Ovary (tissue), 7 donors: ENCODE measurements at regions not wholly inside any gene's neighbourhood (a gene's known extent, or its start where the extent isn't known, plus 50 kb on each side); places are given as distances from the start of the nearest gene placed in this dataset.

Source experiments
- DNase-seq, 5 donors: peaks; one replicate each; pipeline ENCODE4 v3.0.0-alpha.2; 2019 to 2020
- H3K27ac ChIP-seq, 2 donors: fragments of 200-600 bp; one replicate each; pipeline versions ENCODE4 v1.5.1 to v1.8.0; 2019 to 2022
- H3K27me3 ChIP-seq: fragments of 200-600 bp; one replicate; pipeline ENCODE4 v1.8.0; 2022
- H3K36me3 ChIP-seq: fragments of 200-600 bp; sonication (generic); one replicate; pipeline ENCODE4 v1.5.1; 2019
- H3K4me1 ChIP-seq: one replicate; pipeline ENCODE4 v1.8.1; 2013; ENCODE audit warnings: mild to moderate bottlenecking, moderate library complexity; ENCODE audit not compliant: insufficient read depth
- H3K4me3 ChIP-seq: fragments of 200-600 bp; sonication (generic); one replicate; pipeline ENCODE4 v1.5.1; 2017
- H3K9me3 ChIP-seq, 2 donors: fragments of 200-600 bp in 1 of 2; sonication (generic) in 1 of 2; one replicate each; pipeline versions ENCODE4 v1.5.1 to v1.8.1; 2013 to 2019; ENCODE audit warnings: mild to moderate bottlenecking in 1 of 2, moderate library complexity in 1 of 2
- CTCF ChIP-seq, 3 donors: fragments of 450-650 bp in 2 of 3; fragments of 200-600 bp in 1 of 3; IDR thresholded peaks; one replicate each; pipeline versions ENCODE4 v1.5.1 to v1.8.0; 2016 to 2022; ENCODE audit warnings: antibody characterized with exemption in 3 of 3, mild to moderate bottlenecking in 1 of 3
- EP300 ChIP-seq: sonication (generic); formaldehyde crosslinking; IDR thresholded peaks from one replicate; pipeline ENCODE4 v1.6.1; 2017; ENCODE audit warnings: antibody characterized with exemption
- POLR2A ChIP-seq: fragments of 450-650 bp; IDR thresholded peaks from one replicate; pipeline ENCODE4 v1.6.1; 2017; ENCODE audit warnings: antibody characterized with exemption, mild to moderate bottlenecking, moderate library complexity
- WGBS, 3 donors: extraction: QIAGEN DNeasy Blood & Tissue Kit in 1 of 3; methylation state at CpG; one replicate each; pipeline versions ENCODE4 v1.1.5 to v1.1.7; 2013 to 2017; 5-methylcytosine and 5-hydroxymethylcytosine counted together
- intact Hi-C, 4 donors: fragments of 100-400 bp; cut with DNase I; formaldehyde crosslinking; loops; one replicate each; pipeline versions ENCODE4 v1.11.0 to v1.15.1; 2022 to 2023
- donor health status: DM: no; HTN: no; CAD: no; lungs with moderate emphysema.
- donor health status: DM: no; HTN: no; CAD: no.
- donor health status: Bipolar disorder and iron deficiency.
- donor health status: DM: no; HTN: no; CAD: no.
- donor health status: DM: yes; HTN: yes; CAD: no.

- intact Hi-C loops: no loop called here
- H3K36me3 ChIP-seq: no peaks in the 10 kb centered on the region
- H3K4me3 ChIP-seq: no peak overlapping the region
- H3K9me3 ChIP-seq: no peaks in the 10 kb centered on the region
- 33 to 46% (median 34%) methylated on average over 9 of the region's 9 CpGs for WGBS, 3 donors
- no peak overlapping the region for H3K27ac ChIP-seq
- no peaks in the 10 kb centered on the region for H3K27me3 ChIP-seq
- H3K4me1 ChIP-seq: peaks cover 1% of the 10 kb centered on the region
- TF ChIP-seq CTCF (IDR thresholded peaks at IDR 0.05): no peak
- no peak for TF ChIP-seq EP300
- no peak for TF ChIP-seq POLR2A
- no peak for DNase-seq
Measured at GRCh38 chr1:94602316-94602715, 60.8 kb upstream of the F3 start.

GRCh38 chr1:94600556-94600955, 59.0 kb upstream of the F3 start:
- intact Hi-C loops: no loop called here
- Histone ChIP-seq H3K4me3 (no peak overlapping the region), H3K27me3 (no peaks in the 10 kb centered on the region), H3K4me1 (peaks cover 1% of the 10 kb centered on the region), H3K9me3 (no peaks in the 10 kb centered on the region), H3K36me3 (no peaks in the 10 kb centered on the region), H3K27ac (no peak overlapping the region)
- DNase-seq: no peak
- WGBS, 3 donors: 77 to 79% (median 77%) methylated on average over 2 of the region's 2 CpGs
- no peak for TF ChIP-seq EP300

GRCh38 chr1:94599095-94599813, 57.7 kb upstream of the F3 start:
- DNase-seq: peak; percentile 37 to 73 (median 67)
- H3K27ac ChIP-seq: no peak overlapping the region
- WGBS, 3 donors: 66 to 76% (median 69%) methylated on average over 11 of the region's 11 CpGs
- H3K4me1 ChIP-seq: peaks cover 1% of the 10 kb centered on the region
- H3K27me3 ChIP-seq: no peaks in the 10 kb centered on the region
- no peaks in the 10 kb centered on the region for H3K9me3 ChIP-seq
- no peaks in the 10 kb centered on the region for H3K36me3 ChIP-seq
- TF ChIP-seq CTCF (IDR thresholded peaks at IDR 0.05): peak in 1 of 3 donors; percentile 47
- no peak for TF ChIP-seq POLR2A
- intact Hi-C loops: loop anchor here in 2 of 4 donors (5.0 kb wide), 3 partner anchors 62 to 203 kb away; no protein-coding TSS in a partner anchor
- no peak overlapping the region for H3K4me3 ChIP-seq

GRCh38 chr1:94597701-94598100, 56.1 kb upstream of the F3 start:
- Histone ChIP-seq H3K27ac (no peak overlapping the region), H3K4me3 (no peak overlapping the region), H3K4me1 (peaks cover 1% of the 10 kb centered on the region), H3K36me3 (no peaks in the 10 kb centered on the region), H3K9me3 (no peaks in the 10 kb centered on the region), H3K27me3 (no peaks in the 10 kb centered on the region)
- DNase-seq: no peak
- WGBS, 3 donors: 73 to 97% (median 94%) methylated on average over 3 of the region's 3 CpGs
- TF ChIP-seq EP300 (no peak), POLR2A (no peak), CTCF (IDR thresholded peaks at IDR 0.05) (no peak)
- intact Hi-C loops: loop anchor here in 2 of 4 donors (5.0 kb wide), 3 partner anchors 60 to 205 kb away; no protein-coding TSS in a partner anchor

- intact Hi-C loops: loop anchor here in 2 of 4 donors (5.0 kb wide), 3 partner anchors 59 to 206 kb away; no protein-coding TSS in a partner anchor
Measured at GRCh38 chr1:94596260-94596659, 54.7 kb upstream of the F3 start.

More at GRCh38 chr1:94596260-94596659, 54.7 kb upstream of the F3 start:
- TF ChIP-seq EP300: no peak
- TF ChIP-seq CTCF (IDR thresholded peaks at IDR 0.05): no peak
- TF ChIP-seq POLR2A: no peak
- no peak overlapping the region for H3K4me3 ChIP-seq
- no peaks in the 10 kb centered on the region for H3K27me3 ChIP-seq
- no peak for DNase-seq
- H3K4me1 ChIP-seq: no peaks in the 10 kb centered on the region
- H3K9me3 ChIP-seq: no peaks in the 10 kb centered on the region
- H3K36me3 ChIP-seq: no peaks in the 10 kb centered on the region
- 94 to 100% (median 98%) methylated on average over 3 of the region's 3 CpGs for WGBS, 3 donors
- no peak overlapping the region for H3K27ac ChIP-seq
